Esophagus muscularis mucosa (tissue), 4 donors: ENCODE measurements at regions not wholly inside any gene's neighbourhood (a gene's known extent, or its start where the extent isn't known, plus 50 kb on each side); places are given as distances from the start of the nearest gene placed in this dataset.

Experiments used
- DNase-seq: peaks from one replicate; pipeline ENCODE4 v3.0.0-alpha.2; 2017; ENCODE audit errors: extremely low spot score
- H3K27ac ChIP-seq, 4 donors: fragments of 200-600 bp; sonication (generic); replicated peaks in 1 of 4; 1 replicate in 3 of 4; 2 replicates in 1 of 4; pipeline ENCODE4 v1.5.1; 2016 to 2019; ENCODE audit warnings: mild to moderate bottlenecking in 1 of 4
- H3K27me3 ChIP-seq, 4 donors: fragments of 200-600 bp; sonication (generic); one replicate each; pipeline versions ENCODE4 v1.5.1 to v1.6.0; 2016 to 2019
- H3K36me3 ChIP-seq, 4 donors: fragments of 200-600 bp; sonication (generic); one replicate each; pipeline ENCODE4 v1.5.1; 2016 to 2019
- H3K4me1 ChIP-seq, 4 donors: fragments of 200-600 bp; sonication (generic); one replicate each; pipeline ENCODE4 v1.5.1; 2016 to 2019
- H3K4me3 ChIP-seq, 4 donors: fragments of 200-600 bp; sonication (generic); 1 replicate in 2 of 4; 2 replicates in 2 of 4; pipeline ENCODE4 v1.5.1; 2016 to 2019; ENCODE audit warnings: mild to moderate bottlenecking in 4 of 4, moderate library complexity in 1 of 4
- H3K9me3 ChIP-seq, 4 donors: fragments of 200-600 bp; sonication (generic); 1 replicate in 3 of 4; 2 replicates in 1 of 4; pipeline ENCODE4 v1.5.1; 2016 to 2019
- CTCF ChIP-seq, 3 experiments: fragments of 200-600 bp in 2 of 3; fragments of 450-650 bp in 1 of 3; sonication (generic) in 2 of 3; IDR thresholded peaks; one replicate each; pipeline ENCODE4 v1.5.1; 2017 to 2019; ENCODE audit warnings: antibody characterized with exemption in 3 of 3, mild to moderate bottlenecking in 2 of 3, moderate library complexity in 1 of 3
- EP300 ChIP-seq: sonication (generic); formaldehyde crosslinking; IDR thresholded peaks from one replicate; pipeline ENCODE4 v1.6.1; 2017; ENCODE audit warnings: antibody characterized with exemption
- POLR2A ChIP-seq: fragments of 450-650 bp; IDR thresholded peaks from one replicate; pipeline ENCODE4 v1.6.1; 2017; ENCODE audit warnings: antibody characterized with exemption, moderate library complexity, mild to moderate bottlenecking, low read depth
- POLR2AphosphoS5 ChIP-seq, 2 donors: sonication (generic); formaldehyde crosslinking; IDR thresholded peaks; one replicate each; pipeline ENCODE4 v1.6.1; 2017; ENCODE audit warnings: antibody characterized with exemption in 2 of 2
- WGBS: methylation state at CpG from one replicate; pipeline ENCODE4 v1.1.5; 2018; 5-methylcytosine and 5-hydroxymethylcytosine counted together
- intact Hi-C: fragments of 100-400 bp; cut with DNase I; formaldehyde crosslinking; loops from one replicate; pipeline ENCODE4 v1.15.1; 2023

GRCh38 chr10:35922876-35923600 lies 280.9 kb upstream of the FZD8 start:
- Histone ChIP-seq H3K27ac (no peak overlapping the region), H3K36me3 (no peaks in the 10 kb centered on the region), H3K27me3 (no peaks in the 10 kb centered on the region), H3K4me1 (peaks cover 0 to 7% (median 5%) of the 10 kb centered on the region in 4 donors), H3K4me3 (no peak overlapping the region), H3K9me3 (no peaks in the 10 kb centered on the region)
- peak; percentile 68 for DNase-seq
- 88% methylated on average over 4 of the region's 4 CpGs for WGBS
- no peak for TF ChIP-seq CTCF (IDR thresholded peaks at IDR 0.05)
- TF ChIP-seq EP300, result no peak
- TF ChIP-seq POLR2A, result no peak
- TF ChIP-seq POLR2AphosphoS5 (IDR thresholded peaks at IDR 0.05), result no peak
- intact Hi-C loops, result no loop called here

- peak; percentile 55 for DNase-seq
- no peak overlapping the region for H3K27ac ChIP-seq
- WGBS, result 88% methylated on average over 13 of the region's 13 CpGs
- H3K27me3 ChIP-seq, result no peaks in the 10 kb centered on the region
- no peaks in the 10 kb centered on the region for H3K36me3 ChIP-seq
- TF ChIP-seq POLR2AphosphoS5 (IDR thresholded peaks at IDR 0.05) (no peak), EP300 (no peak), CTCF (IDR thresholded peaks at IDR 0.05) (no peak), POLR2A (no peak)
- intact Hi-C loops, result no loop called here
- H3K4me3 ChIP-seq, result no peak overlapping the region
- peaks cover 0 to 7% (median 5%) of the 10 kb centered on the region in 4 donors for H3K4me1 ChIP-seq
- no peaks in the 10 kb centered on the region for H3K9me3 ChIP-seq
Measured at GRCh38 chr10:35921866-35922350, 279.8 kb upstream of the FZD8 start.

GRCh38 chr10:35916791-35917190 lies 274.7 kb upstream of the FZD8 start:
- TF ChIP-seq POLR2A (no peak), EP300 (no peak), POLR2AphosphoS5 (IDR thresholded peaks at IDR 0.05) (no peak), CTCF (IDR thresholded peaks at IDR 0.05) (no peak)
- Histone ChIP-seq H3K9me3 (no peaks in the 10 kb centered on the region), H3K36me3 (no peaks in the 10 kb centered on the region), H3K4me3 (no peak overlapping the region), H3K27ac (no peak overlapping the region), H3K4me1 (peaks cover 0 to 10% (median 6%) of the 10 kb centered on the region in 4 donors), H3K27me3 (no peaks in the 10 kb centered on the region)
- no peak for DNase-seq
- intact Hi-C loops, result no loop called here
- 89% methylated on average over 4 of the region's 4 CpGs for WGBS

- Histone ChIP-seq H3K4me3 (no peak overlapping the region), H3K27ac (no peak overlapping the region), H3K4me1 (peaks cover 0 to 10% (median 6%) of the 10 kb centered on the region in 4 donors), H3K27me3 (peaks cover 0 to 2% (median 0%) of the 10 kb centered on the region in 4 donors), H3K9me3 (no peaks in the 10 kb centered on the region), H3K36me3 (no peaks in the 10 kb centered on the region)
- intact Hi-C loops, result no loop called here
- no peak for DNase-seq
- 100% methylated on average over 1 of the region's 1 CpG for WGBS
- TF ChIP-seq EP300 (no peak), POLR2AphosphoS5 (IDR thresholded peaks at IDR 0.05) (no peak), CTCF (IDR thresholded peaks at IDR 0.05) (no peak), POLR2A (no peak)
Measured at GRCh38 chr10:35913628-35914027, 271.5 kb upstream of the FZD8 start.
